ENCODE measurements at regions not wholly inside any gene's neighbourhood (a gene's known extent, or its start where the extent isn't known, plus 50 kb on each side); places are given as distances from the start of the nearest gene placed in this dataset.

- TF ChIP-seq CEBPB (IDR thresholded peaks at IDR 0.05) = no peak
- TF ChIP-seq TEAD4 (IDR thresholded peaks at IDR 0.05) = no peak
- TF ChIP-seq CREB1 (IDR thresholded peaks at IDR 0.05; ENCODE audit: low read depth) = no peak
- no peak for TF ChIP-seq RAD21 (IDR thresholded peaks at IDR 0.05; ENCODE audit: low read depth)
- TF ChIP-seq USF1 (IDR thresholded peaks at IDR 0.05) = no peak
- no peak for TF ChIP-seq TCF12 (IDR thresholded peaks at IDR 0.05; ENCODE audit: low read depth)
- no peak for TF ChIP-seq REST (IDR thresholded peaks at IDR 0.05; ENCODE audit: low read depth)
- no peak for TF ChIP-seq YY1 (IDR thresholded peaks at IDR 0.05; ENCODE audit: low read depth)
- no peak for TF ChIP-seq ZBTB7A (IDR thresholded peaks at IDR 0.05; ENCODE audit: low read depth)
These were observed 712.8 kb downstream of the CDH8 start for GRCh38 chr16:61323456-61323855.

GRCh38 chr16:61320791-61321190, 715.4 kb downstream of the CDH8 start:
- TF ChIP-seq TEAD4 (IDR thresholded peaks at IDR 0.05) (no peak), CREB1 (IDR thresholded peaks at IDR 0.05; ENCODE audit: low read depth) (no peak), TAF1 (IDR thresholded peaks at IDR 0.05; ENCODE audit: low read depth) (no peak), REST (IDR thresholded peaks at IDR 0.05; ENCODE audit: low read depth) (no peak), EGR1 (IDR thresholded peaks at IDR 0.05) (no peak), RAD21 (IDR thresholded peaks at IDR 0.05; ENCODE audit: low read depth) (no peak), CEBPB (IDR thresholded peaks at IDR 0.05) (no peak), FOXM1 (IDR thresholded peaks at IDR 0.05; ENCODE audit: borderline replicate concordance, low read depth) (no peak), TCF12 (IDR thresholded peaks at IDR 0.05; ENCODE audit: low read depth) (no peak), NFIC (IDR thresholded peaks at IDR 0.05) (no peak), ZBTB7A (IDR thresholded peaks at IDR 0.05; ENCODE audit: low read depth) (no peak), USF1 (IDR thresholded peaks at IDR 0.05) (no peak)

GRCh38 chr16:61313931-61314330, 722.3 kb downstream of the CDH8 start:
- TF ChIP-seq TEAD4 (IDR thresholded peaks at IDR 0.05) = no peak
- TF ChIP-seq MAX (IDR thresholded peaks at IDR 0.05) = no peak
- TF ChIP-seq NFIC (IDR thresholded peaks at IDR 0.05) = no peak

GRCh38 chr16:61309386-61309785, 726.9 kb downstream of the CDH8 start:
- TF ChIP-seq YY1 (IDR thresholded peaks at IDR 0.05; ENCODE audit: low read depth) (no peak), ZBTB7A (IDR thresholded peaks at IDR 0.05; ENCODE audit: low read depth) (no peak), FOXM1 (IDR thresholded peaks at IDR 0.05; ENCODE audit: borderline replicate concordance, low read depth) (no peak), MAX (IDR thresholded peaks at IDR 0.05) (no peak), USF1 (IDR thresholded peaks at IDR 0.05) (no peak), EP300 (IDR thresholded peaks at IDR 0.05; ENCODE audit: borderline replicate concordance) (no peak), CREB1 (IDR thresholded peaks at IDR 0.05; ENCODE audit: low read depth) (no peak)

- TF ChIP-seq REST (IDR thresholded peaks at IDR 0.05; ENCODE audit: low read depth) (no peak), TEAD4 (IDR thresholded peaks at IDR 0.05) (no peak), EP300 (IDR thresholded peaks at IDR 0.05; ENCODE audit: borderline replicate concordance) (no peak), NFIC (IDR thresholded peaks at IDR 0.05) (no peak), ZBTB7A (IDR thresholded peaks at IDR 0.05; ENCODE audit: low read depth) (no peak), CREB1 (IDR thresholded peaks at IDR 0.05; ENCODE audit: low read depth) (no peak), USF1 (IDR thresholded peaks at IDR 0.05) (no peak), EGR1 (IDR thresholded peaks at IDR 0.05) (no peak), CEBPB (IDR thresholded peaks at IDR 0.05) (no peak), TAF1 (IDR thresholded peaks at IDR 0.05; ENCODE audit: low read depth) (no peak), FOXM1 (IDR thresholded peaks at IDR 0.05; ENCODE audit: borderline replicate concordance, low read depth) (no peak), MAX (IDR thresholded peaks at IDR 0.05) (no peak), RAD21 (IDR thresholded peaks at IDR 0.05; ENCODE audit: low read depth) (no peak)
These were observed 730.0 kb downstream of the CDH8 start for GRCh38 chr16:61306204-61306603.
